Keratinocyte (primary cell): ENCODE measurements at regions not wholly inside any gene's neighbourhood (a gene's known extent, or its start where the extent isn't known, plus 50 kb on each side); places are given as distances from the start of the nearest gene placed in this dataset.

ENCODE experiments used
- CTCF ChIP-seq, 3 experiments: IDR thresholded peaks in 1 of 3; conservative IDR thresholded peaks in 1 of 3; optimal IDR thresholded peaks in 1 of 3; 2 replicates in 2 of 3; 3 replicates in 1 of 3; pipeline versions ENCODE3 to v1.5.1; 2011; ENCODE audit warnings: low read length in 3 of 3, mild to moderate bottlenecking in 3 of 3, moderate library complexity in 2 of 3, control low read depth in 1 of 3, inconsistent platforms in 1 of 3; ENCODE audit not compliant: insufficient read depth in 2 of 3; ENCODE audit errors: extremely low read depth in 1 of 3
- EZH2 ChIP-seq: IDR thresholded peaks from one replicate; pipeline ENCODE4 v1.6.1; 2012; ENCODE audit warnings: inconsistent platforms, mild to moderate bottlenecking, low read length, moderate library complexity

DNA sequence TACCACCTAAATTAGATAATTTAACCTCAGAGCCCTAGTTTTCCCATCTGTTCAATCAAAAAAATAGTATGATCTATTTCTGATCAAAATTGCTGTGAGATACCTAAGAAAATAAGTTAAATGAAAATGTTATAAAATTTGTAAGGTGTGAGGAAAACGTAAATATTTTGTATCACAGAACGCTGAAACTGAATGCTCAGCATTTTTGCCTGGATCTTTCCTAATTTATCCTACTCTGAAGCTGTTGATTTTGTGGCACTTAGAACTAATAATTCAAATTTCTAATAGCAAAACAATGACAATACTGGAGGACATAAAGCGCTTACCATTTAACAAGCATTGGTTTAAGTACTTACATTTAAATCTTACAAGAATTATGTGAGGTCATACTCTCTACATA, 674.2 kb downstream of the FAM181B start:
- TF ChIP-seq CTCF (optimal IDR thresholded peaks at IDR 0.05 in 1 of 3, IDR thresholded peaks at IDR 0.05 in 1 of 3, conservative IDR thresholded peaks at IDR 0.05 in 1 of 3; ENCODE audit: extremely low read depth in 1 of 3, insufficient read depth in 2 of 3, low read length in 3 of 3) (no peak), EZH2 (no peak)
